Neuronal stem cell (in vitro differentiated cells): ENCODE measurements at regions not wholly inside any gene's neighbourhood (a gene's known extent, or its start where the extent isn't known, plus 50 kb on each side); places are given as distances from the start of the nearest gene placed in this dataset.

Experiments used
- DNase-seq: peaks from one replicate; pipeline ENCODE4 v3.0.0-alpha.2; 2013; ENCODE audit warnings: low spot score
- H2AFZ ChIP-seq: one replicate; pipeline ENCODE4 v1.6.1; 2013; ENCODE audit warnings: mild to moderate bottlenecking, low read length, inconsistent platforms
- H2AK5ac ChIP-seq: 2 replicates; pipeline ENCODE4 v1.6.1; 2013; ENCODE audit warnings: low read depth, mild to moderate bottlenecking, inconsistent platforms, low read length, moderate library complexity, mixed read lengths
- H2BK120ac ChIP-seq: 2 replicates; pipeline ENCODE4 v1.6.1; 2013; ENCODE audit warnings: low read depth, mild to moderate bottlenecking, inconsistent platforms, low read length, moderate library complexity, mixed read lengths
- H2BK12ac ChIP-seq: one replicate; pipeline ENCODE4 v1.6.1; 2013; ENCODE audit warnings: low read length, inconsistent platforms
- H2BK15ac ChIP-seq: 2 replicates; pipeline ENCODE4 v1.6.1; 2013; ENCODE audit warnings: mild to moderate bottlenecking, low read length, inconsistent platforms, mixed read lengths
- H2BK5ac ChIP-seq: one replicate; pipeline ENCODE4 v1.6.1; 2013; ENCODE audit warnings: inconsistent platforms, mild to moderate bottlenecking, low read length, moderate library complexity
- H3K14ac ChIP-seq: one replicate; pipeline ENCODE4 v1.6.1; 2013; ENCODE audit warnings: low read length, inconsistent platforms
- H3K18ac ChIP-seq: 2 replicates; pipeline ENCODE4 v1.6.1; 2013; ENCODE audit warnings: low read length, inconsistent platforms
- H3K23ac ChIP-seq: 2 replicates; pipeline ENCODE4 v1.6.1; 2013; ENCODE audit warnings: low read depth, mild to moderate bottlenecking, mixed read lengths, low read length, inconsistent platforms; ENCODE audit not compliant: poor library complexity
- H3K27ac ChIP-seq: replicated peaks from 3 replicates; pipeline ENCODE4 v1.5.1; 2013; ENCODE audit warnings: low read length, inconsistent platforms
- H3K27me3 ChIP-seq, 3 experiments: 2 replicates each; pipeline ENCODE4 v1.6.1; 2013; ENCODE audit warnings: low read length in 3 of 3, mild to moderate bottlenecking in 2 of 3, inconsistent platforms in 1 of 3, low read depth in 1 of 3, mixed read lengths in 1 of 3, moderate library complexity in 1 of 3; ENCODE audit not compliant: control insufficient read depth in 3 of 3, insufficient read depth in 3 of 3
- H3K36me3 ChIP-seq, 2 donors: replicated peaks in 1 of 2; 2 replicates each; pipeline ENCODE4 v1.6.1; 2013; ENCODE audit warnings: low read length in 2 of 2; ENCODE audit not compliant: control insufficient read depth in 2 of 2, insufficient read depth in 2 of 2
- H3K4ac ChIP-seq: 2 replicates; pipeline ENCODE4 v1.6.1; 2013; ENCODE audit warnings: inconsistent platforms, mild to moderate bottlenecking, low read length, moderate library complexity
- H3K4me1 ChIP-seq, 2 donors: 1 replicate in 1 of 2; 2 replicates in 1 of 2; pipeline ENCODE4 v1.6.1; 2013; ENCODE audit warnings: low read length in 2 of 2, low read depth in 1 of 2; ENCODE audit not compliant: control insufficient read depth in 2 of 2, insufficient read depth in 1 of 2
- H3K4me2 ChIP-seq: one replicate; pipeline ENCODE4 v1.6.1; 2013; ENCODE audit warnings: mild to moderate bottlenecking, low read length, inconsistent platforms; ENCODE audit not compliant: insufficient read depth, poor library complexity, severe bottlenecking
- H3K4me3 ChIP-seq, 2 donors: 2 replicates each; pipeline ENCODE4 v1.5.1; 2013; ENCODE audit warnings: low read length in 2 of 2, mild to moderate bottlenecking in 2 of 2, inconsistent platforms in 1 of 2, moderate library complexity in 1 of 2
- H3K79me1 ChIP-seq: one replicate; pipeline ENCODE4 v1.6.1; 2013; ENCODE audit warnings: low read depth, mild to moderate bottlenecking, inconsistent platforms, low read length, moderate library complexity
- H3K9ac ChIP-seq: one replicate; pipeline ENCODE4 v1.6.1; 2013; ENCODE audit warnings: mild to moderate bottlenecking, low read depth, low read length, inconsistent platforms; ENCODE audit not compliant: poor library complexity
- H3K9me3 ChIP-seq, 2 donors: replicated peaks in 1 of 2; 2 replicates each; pipeline versions ENCODE3 to v1.6.1; 2013; ENCODE audit warnings: low read length in 2 of 2, mild to moderate bottlenecking in 2 of 2, inconsistent platforms in 1 of 2, low read depth in 1 of 2, mixed read lengths in 1 of 2, moderate library complexity in 1 of 2; ENCODE audit not compliant: control insufficient read depth in 2 of 2, insufficient read depth in 1 of 2
- H4K8ac ChIP-seq: one replicate; pipeline ENCODE4 v1.6.1; 2013; ENCODE audit warnings: low read depth, mild to moderate bottlenecking, inconsistent platforms, low read length, moderate library complexity
- H4K91ac ChIP-seq: one replicate; pipeline ENCODE4 v1.6.1; 2013; ENCODE audit warnings: low read length, low read depth, mild to moderate bottlenecking, inconsistent platforms; ENCODE audit not compliant: poor library complexity
- WGBS, 2 donors: extraction: QIAGEN DNeasy Blood & Tissue Kit; methylation state at CpG; one replicate each; pipeline ENCODE4 v1.1.7; 2013; ENCODE audit warnings: missing lambda C conversion rate in 2 of 2, mixed read lengths in 1 of 2; ENCODE audit not compliant: insufficient read length in 2 of 2, insufficient replicate concordance in 1 of 2; ENCODE audit errors: extremely low coverage in 2 of 2; 5-methylcytosine and 5-hydroxymethylcytosine counted together

DNA sequence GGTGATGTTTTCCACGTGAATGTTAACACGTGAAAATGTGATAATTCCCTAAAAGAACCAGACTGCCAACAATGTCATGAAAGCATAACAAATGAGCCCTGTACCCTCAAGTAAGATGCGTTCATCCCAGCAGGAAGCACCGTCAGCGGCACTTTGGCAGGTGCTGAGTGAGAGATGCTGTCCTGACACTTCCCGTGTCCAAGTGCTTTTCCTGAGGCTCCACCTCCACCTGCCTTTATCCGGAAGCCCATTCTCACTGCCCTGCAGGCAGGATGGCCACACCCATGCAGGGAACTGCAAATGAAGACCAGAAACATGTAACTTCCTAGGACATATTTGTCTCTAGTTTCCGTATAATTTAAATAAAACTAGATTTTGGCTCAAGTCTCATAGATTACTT lies 238.0 kb upstream of the IRX2 start:
- H4K91ac ChIP-seq = no peak overlapping the region
- H3K23ac ChIP-seq = no peak overlapping the region
- peak overlapping the region in 1 of 2 donors; percentile 5 for H3K4me3 ChIP-seq
- WGBS, 2 donors = no CpG with 5 or more reads among the region's 8 CpGs
- H3K9ac ChIP-seq = no peak overlapping the region
- H3K9me3 ChIP-seq = peaks cover 0 to 2% of the 10 kb centered on the region in 2 donors
- no peak overlapping the region for H3K4me2 ChIP-seq
- no peak overlapping the region for H4K8ac ChIP-seq
- no peak overlapping the region for H2BK12ac ChIP-seq
- H3K27ac ChIP-seq = no peak overlapping the region
- no peaks in the 10 kb centered on the region for H3K27me3 ChIP-seq
- no peak overlapping the region for H2BK5ac ChIP-seq
- H2AK5ac ChIP-seq = no peak overlapping the region
- H3K18ac ChIP-seq = peak overlapping the region; percentile 41
- no peak for DNase-seq
- no peak overlapping the region for H3K14ac ChIP-seq
- no peaks in the 10 kb centered on the region for H3K79me1 ChIP-seq
- H3K4me1 ChIP-seq = peaks cover 0 to 2% of the 10 kb centered on the region in 2 donors
- H2BK15ac ChIP-seq = no peak overlapping the region
- H2AFZ ChIP-seq = no peak overlapping the region
- no peaks in the 10 kb centered on the region for H3K36me3 ChIP-seq
- no peak overlapping the region for H3K4ac ChIP-seq
- no peak overlapping the region for H2BK120ac ChIP-seq

DNA sequence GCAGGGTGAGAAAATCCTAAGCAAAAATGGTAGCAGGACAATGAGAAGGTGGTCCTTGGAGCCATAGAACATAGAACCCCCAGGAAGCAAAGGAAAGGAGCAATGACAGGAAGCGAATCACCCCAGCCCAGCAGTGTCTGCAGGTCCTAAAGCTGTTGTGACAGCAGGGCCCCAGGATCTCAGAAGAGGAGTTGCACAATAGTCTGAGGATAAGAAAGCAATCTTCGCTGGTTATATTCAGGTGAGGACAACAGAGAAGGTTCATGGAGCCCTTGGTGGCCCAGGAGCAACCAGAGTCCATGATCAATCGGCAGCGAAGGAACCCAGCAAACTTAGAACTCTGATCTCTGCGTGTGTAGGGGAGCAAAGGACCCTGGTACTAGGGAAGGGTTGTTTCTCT lies 234.8 kb upstream of the IRX2 start:
- Histone ChIP-seq H3K4me1 (peaks cover 0 to 6% of the 10 kb centered on the region in 2 donors), H3K4ac (no peak overlapping the region), H2BK120ac (no peak overlapping the region), H3K18ac (no peak overlapping the region), H3K9me3 (peaks cover 0 to 2% of the 10 kb centered on the region in 2 donors), H2BK5ac (no peak overlapping the region), H2BK15ac (no peak overlapping the region), H2AFZ (no peak overlapping the region), H3K4me3 (no peak overlapping the region), H4K91ac (no peak overlapping the region), H3K9ac (no peak overlapping the region), H3K36me3 (no peaks in the 10 kb centered on the region), H2AK5ac (no peak overlapping the region), H3K14ac (no peak overlapping the region), H2BK12ac (no peak overlapping the region), H3K79me1 (no peaks in the 10 kb centered on the region), H3K27ac (no peak overlapping the region), H4K8ac (no peak overlapping the region), H3K23ac (no peak overlapping the region), H3K27me3 (no peaks in the 10 kb centered on the region), H3K4me2 (no peak overlapping the region)
- whole genome bisulfite sequencing, 2 donors = no CpG with 5 or more reads among the region's 5 CpGs
- no peak for DNase-seq

DNA sequence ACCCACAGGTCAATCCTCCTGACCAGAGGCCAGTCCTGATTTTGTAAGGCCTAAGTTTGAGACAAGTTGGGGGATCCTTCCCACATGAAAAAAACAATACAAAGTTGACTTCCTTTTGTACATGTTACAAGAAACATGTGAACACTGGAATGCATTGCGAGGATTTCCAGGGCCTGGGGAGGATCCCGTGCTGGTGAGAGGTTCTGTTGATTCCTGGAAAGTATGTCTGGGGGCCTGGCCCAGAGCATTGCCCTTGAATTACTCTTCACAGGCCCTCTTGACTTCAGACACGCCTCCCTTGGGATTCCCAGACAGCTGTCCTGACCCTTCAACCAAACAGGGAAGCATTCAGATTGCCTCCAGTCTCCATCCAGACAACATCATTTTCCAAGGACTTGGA lies 234.2 kb upstream of the IRX2 start:
- Histone ChIP-seq H3K9me3 (peaks cover 0 to 2% of the 10 kb centered on the region in 2 donors), H3K4me2 (no peak overlapping the region), H2AK5ac (no peak overlapping the region), H2BK120ac (no peak overlapping the region), H3K27ac (no peak overlapping the region), H4K8ac (no peak overlapping the region), H2BK15ac (no peak overlapping the region), H2AFZ (no peak overlapping the region), H3K14ac (no peak overlapping the region), H3K4ac (no peak overlapping the region), H3K27me3 (no peaks in the 10 kb centered on the region), H4K91ac (no peak overlapping the region), H3K4me3 (no peak overlapping the region), H2BK5ac (no peak overlapping the region), H3K36me3 (no peaks in the 10 kb centered on the region), H3K18ac (no peak overlapping the region), H3K9ac (no peak overlapping the region), H3K4me1 (peaks cover 0 to 6% of the 10 kb centered on the region in 2 donors), H3K79me1 (no peaks in the 10 kb centered on the region), H3K23ac (no peak overlapping the region), H2BK12ac (no peak overlapping the region)
- no CpG with 5 or more reads among the region's 3 CpGs for WGBS, 2 donors
- no peak for DNase-seq

DNA sequence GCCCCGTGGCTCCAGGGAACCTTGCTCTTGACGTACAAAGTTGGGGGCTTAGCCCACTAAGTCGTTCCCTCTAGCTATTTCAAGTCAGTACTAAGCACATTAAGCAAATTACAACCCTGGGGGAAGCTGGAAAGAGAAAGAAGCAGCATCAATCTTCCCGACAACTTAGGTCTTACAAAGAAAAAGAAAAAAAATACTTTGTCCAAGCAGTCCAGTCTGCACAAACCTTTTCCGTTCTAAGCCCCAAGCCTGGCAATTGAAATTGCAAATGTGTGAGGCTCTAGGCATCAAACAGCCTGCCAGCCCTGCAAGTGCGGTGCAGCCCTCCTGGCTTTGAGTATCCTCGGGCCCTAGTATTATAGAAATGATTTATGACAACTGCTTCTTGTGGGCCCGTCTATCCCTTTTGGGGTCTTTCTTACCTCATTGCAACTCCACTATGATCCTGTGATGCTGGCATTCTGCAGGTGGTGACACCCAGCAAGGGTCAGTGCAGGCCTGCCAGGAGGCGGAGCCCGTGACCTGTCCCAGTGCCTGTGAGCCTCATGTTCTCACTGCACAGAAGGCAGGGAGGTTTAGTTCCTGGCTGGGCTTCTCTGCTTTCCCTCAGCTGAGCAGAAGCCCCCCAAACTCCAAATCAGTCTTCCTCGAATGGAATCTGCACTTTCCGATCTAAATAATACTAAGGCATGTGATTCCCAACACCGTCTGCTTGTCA lies 232.3 kb upstream of the IRX2 start:
- Histone ChIP-seq H2BK12ac (no peak overlapping the region), H2AK5ac (no peak overlapping the region), H2BK120ac (no peak overlapping the region), H3K14ac (no peak overlapping the region), H3K18ac (no peak overlapping the region), H3K4me3 (no peak overlapping the region), H2BK5ac (no peak overlapping the region), H3K23ac (no peak overlapping the region), H3K9ac (no peak overlapping the region), H3K27me3 (no peaks in the 10 kb centered on the region), H3K36me3 (no peaks in the 10 kb centered on the region), H3K4me1 (peaks cover 0 to 4% of the 10 kb centered on the region in 2 donors), H3K79me1 (no peaks in the 10 kb centered on the region), H2BK15ac (no peak overlapping the region), H3K4ac (no peak overlapping the region), H3K9me3 (peaks cover 0 to 2% of the 10 kb centered on the region in 2 donors), H2AFZ (peak overlapping the region; percentile 19), H4K8ac (no peak overlapping the region), H3K27ac (no peak overlapping the region), H3K4me2 (no peak overlapping the region), H4K91ac (no peak overlapping the region)
- no peak for DNase-seq
- WGBS, 2 donors = no CpG with 5 or more reads among the region's 13 CpGs
